AG04449 (cell line): ENCODE measurements at regions not wholly inside any gene's neighbourhood (a gene's known extent, or its start where the extent isn't known, plus 50 kb on each side); places are given as distances from the start of the nearest gene placed in this dataset.

Source experiments
- CTCF ChIA-PET: fragments of 350-600 bp; formaldehyde crosslinking; extraction: SDS; loops from one replicate; lab custom pipeline; 2021; ENCODE audit warnings: antibody characterized with exemption; lab: Yijun Ruan, JAX
- POLR2A ChIA-PET: fragments of 400-600, 350-600 bp; formaldehyde crosslinking; extraction: SDS; loops from one replicate; lab custom pipeline; 2020; ENCODE audit warnings: antibody characterized with exemption, inconsistent platforms; lab: Yijun Ruan, JAX
- DNase-seq: peaks from one replicate; pipeline ENCODE4 v3.0.0-alpha.2; 2010; ENCODE audit warnings: low read depth, low spot score
- H3K4me3 ChIP-seq: 2 replicates; pipeline ENCODE4 v1.5.1; 2011; ENCODE audit warnings: low read depth, mild to moderate bottlenecking, control low read depth, low read length
- CTCF ChIP-seq: IDR thresholded peaks from one replicate; pipeline ENCODE4 v1.5.1; 2011; ENCODE audit warnings: mild to moderate bottlenecking, moderate library complexity, low read length, control low read depth, inconsistent platforms; ENCODE audit not compliant: insufficient read depth; ENCODE audit errors: missing control alignments

DNA sequence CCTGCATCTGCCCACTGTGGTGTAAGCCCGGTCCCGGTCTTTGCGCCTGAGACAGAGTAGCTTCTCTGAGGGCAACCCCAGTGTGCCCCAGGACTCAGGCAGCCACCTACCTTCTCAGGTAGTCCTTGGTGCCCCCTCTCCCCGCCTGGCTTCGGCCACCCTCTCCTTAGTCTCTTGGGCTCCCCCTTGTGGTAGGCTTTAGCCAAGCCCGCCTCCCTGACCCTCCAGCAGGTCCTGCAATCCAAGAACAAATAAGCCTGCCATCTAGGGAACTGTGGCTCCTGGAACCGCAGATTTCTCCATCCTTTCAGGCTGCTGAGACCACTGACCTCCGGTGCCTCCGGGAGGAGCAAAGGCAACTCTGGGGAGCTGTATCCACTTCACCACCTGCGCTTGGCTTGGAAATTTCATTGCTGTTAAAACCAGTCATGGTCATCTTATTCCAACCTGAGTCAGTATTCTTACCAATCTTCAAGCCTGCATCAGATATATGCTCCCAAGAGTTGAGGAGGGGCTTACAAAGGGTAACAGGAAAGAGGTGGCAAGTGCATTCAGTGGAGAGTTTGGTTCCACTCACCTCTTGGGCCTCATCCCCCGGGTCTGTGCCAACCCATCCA, 52.8 kb upstream of the TENM4 start:
- no peak for DNase-seq
- no peak overlapping the region for H3K4me3 ChIP-seq
- CTCF ChIA-PET, result interaction anchor here (0.6 to 7.0 kb wide), 53 partner anchors 8 to 848 kb away, joined by 3 to 81 read pairs (median 4); partner anchors contain the start of gene TENM4
- TF ChIP-seq CTCF, result peak; percentile 96
- POLR2A ChIA-PET, result no interaction called here

- ChIA-PET POLR2A (no interaction called here), CTCF (interaction anchor here (1.0 to 7.0 kb wide), 12 partner anchors 10 to 846 kb away, joined by 3 to 81 read pairs (median 6); no protein-coding TSS in a partner anchor)
- no peak overlapping the region for H3K4me3 ChIP-seq
- no peak for DNase-seq
- no peak for TF ChIP-seq CTCF
Measured at GRCh38 chr11:79492008-79492407, 51.2 kb upstream of the TENM4 start.
